ENCODE measurements at regions not wholly inside any gene's neighbourhood (a gene's known extent, or its start where the extent isn't known, plus 50 kb on each side); places are given as distances from the start of the nearest gene placed in this dataset.
A peak's percentile ranks its signal among the peaks of the same experiment; 100 is the strongest.

- Mint-ChIP-seq H3K27ac (peak overlapping the region; percentile 65), H3K36me3 (ENCODE audit: low read depth) (peaks cover 98% of the 10 kb centered on the region), H3K4me1 (ENCODE audit: low read depth) (peaks cover 84% of the 10 kb centered on the region), H3K4me3 (no peak overlapping the region), H3K27me3 (no peaks in the 10 kb centered on the region), H3K9me3 (no peaks in the 10 kb centered on the region)
- intact Hi-C loops (cut with micrococcal nuclease): no loop called here
These were observed 115.9 kb downstream of the LY86 start for GRCh38 chr6:6704103-6705060.

GRCh38 chr6:6705061-6705425, 116.5 kb downstream of the LY86 start:
- no peak overlapping the region for H3K4me3 Mint-ChIP-seq
- H3K36me3 Mint-ChIP-seq (ENCODE audit: low read depth): peaks cover 98% of the 10 kb centered on the region
- no peaks in the 10 kb centered on the region for H3K9me3 Mint-ChIP-seq
- peaks cover 84% of the 10 kb centered on the region for H3K4me1 Mint-ChIP-seq (ENCODE audit: low read depth)
- H3K27me3 Mint-ChIP-seq: no peaks in the 10 kb centered on the region
- H3K27ac Mint-ChIP-seq: peak overlapping the region; percentile 39
- intact Hi-C loops (cut with micrococcal nuclease): no loop called here

- H3K27ac Mint-ChIP-seq: peak overlapping the region; percentile 83
- no peak overlapping the region for H3K4me3 Mint-ChIP-seq
- no peaks in the 10 kb centered on the region for H3K9me3 Mint-ChIP-seq
- intact Hi-C loops (cut with micrococcal nuclease): no loop called here
- H3K36me3 Mint-ChIP-seq (ENCODE audit: low read depth): peaks cover 98% of the 10 kb centered on the region
- H3K4me1 Mint-ChIP-seq (ENCODE audit: low read depth): peaks cover 84% of the 10 kb centered on the region
- H3K27me3 Mint-ChIP-seq: no peaks in the 10 kb centered on the region
These were observed 117.6 kb downstream of the LY86 start for GRCh38 chr6:6705915-6706675.

DNA sequence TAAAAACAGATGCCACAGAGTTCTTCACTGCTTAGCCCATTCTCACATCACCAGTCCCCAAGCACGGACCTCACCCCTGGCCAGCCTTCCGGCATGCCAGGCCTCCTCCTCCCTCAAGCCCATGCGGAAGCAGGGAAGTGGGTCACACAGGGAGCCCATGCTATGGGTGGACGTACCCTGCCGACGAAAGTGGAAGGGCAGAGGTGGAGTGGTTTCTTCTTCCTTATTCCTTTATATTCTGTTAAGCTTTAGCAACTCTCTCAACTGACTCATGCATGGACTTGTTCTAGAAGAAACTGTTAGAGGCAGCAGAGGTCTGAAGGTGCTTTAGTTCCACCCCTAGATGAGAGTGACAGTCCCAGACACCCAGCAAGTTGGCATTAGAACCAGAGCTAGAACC, 118.6 kb downstream of the LY86 start:
- peaks cover 84% of the 10 kb centered on the region for H3K4me1 Mint-ChIP-seq (ENCODE audit: low read depth)
- no peaks in the 10 kb centered on the region for H3K9me3 Mint-ChIP-seq
- peaks cover 98% of the 10 kb centered on the region for H3K36me3 Mint-ChIP-seq (ENCODE audit: low read depth)
- H3K27me3 Mint-ChIP-seq: no peaks in the 10 kb centered on the region
- intact Hi-C loops (cut with micrococcal nuclease): no loop called here
- H3K4me3 Mint-ChIP-seq: peak overlapping the region; percentile 11
- H3K27ac Mint-ChIP-seq: peak overlapping the region; percentile 83

- no peaks in the 10 kb centered on the region for H3K27me3 Mint-ChIP-seq
- peak overlapping the region; percentile 8 for H3K27ac Mint-ChIP-seq
- intact Hi-C loops (cut with micrococcal nuclease): no loop called here
- H3K4me1 Mint-ChIP-seq (ENCODE audit: low read depth): peaks cover 90% of the 10 kb centered on the region
- no peak overlapping the region for H3K4me3 Mint-ChIP-seq
- peaks cover 92% of the 10 kb centered on the region for H3K36me3 Mint-ChIP-seq (ENCODE audit: low read depth)
- no peaks in the 10 kb centered on the region for H3K9me3 Mint-ChIP-seq
These were observed 120.6 kb downstream of the LY86 start for GRCh38 chr6:6709106-6709505.

DNA sequence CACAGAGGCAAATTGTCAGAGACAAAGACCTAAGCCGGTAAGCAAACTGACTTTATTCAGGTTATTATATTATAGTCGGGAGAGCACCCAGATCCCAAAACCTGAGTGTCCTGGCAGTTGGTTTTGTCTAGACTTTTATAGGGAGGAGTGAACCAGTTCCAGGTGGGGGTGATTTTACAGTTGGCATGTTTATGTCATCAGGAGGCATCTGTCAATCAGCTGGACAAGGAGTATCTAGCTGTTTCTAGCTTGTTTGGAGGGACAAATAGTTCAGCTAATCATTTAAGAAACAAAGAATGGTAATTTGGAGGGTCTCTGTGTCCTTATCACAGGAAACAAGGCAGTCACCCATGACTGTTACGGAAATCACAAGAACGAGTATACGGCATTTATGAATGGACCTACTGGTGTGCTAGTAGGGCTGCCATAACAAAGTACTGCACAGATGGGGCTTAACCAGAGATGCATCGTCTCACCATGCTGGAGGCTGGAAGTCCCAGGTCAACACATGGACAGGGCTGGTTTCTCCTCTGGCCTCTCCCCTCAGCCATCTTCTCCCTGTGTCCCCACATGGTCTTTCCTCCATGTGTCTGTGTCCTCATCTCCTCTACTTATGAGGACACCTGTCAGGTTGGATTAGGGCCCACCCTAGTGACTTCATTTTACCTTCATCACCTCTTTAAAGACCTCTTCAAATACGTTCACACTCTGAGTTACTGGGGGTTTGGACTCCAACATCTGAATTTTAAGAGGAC, 122.7 kb downstream of the LY86 start:
- Mint-ChIP-seq H3K9me3 (no peaks in the 10 kb centered on the region), H3K27ac (peak overlapping the region; percentile 72), H3K4me3 (no peak overlapping the region), H3K4me1 (ENCODE audit: low read depth) (peaks cover 93% of the 10 kb centered on the region), H3K36me3 (ENCODE audit: low read depth) (peaks cover 88% of the 10 kb centered on the region), H3K27me3 (no peaks in the 10 kb centered on the region)
- intact Hi-C loops (cut with micrococcal nuclease): loop anchor here (5.0 kb wide), 1 partner anchor 41 kb away; no protein-coding TSS in a partner anchor

GRCh38 chr6:6711832-6712448, 123.4 kb downstream of the LY86 start:
- intact Hi-C loops (cut with micrococcal nuclease): loop anchor here (5.0 kb wide), 1 partner anchor 40 kb away; no protein-coding TSS in a partner anchor

GRCh38 chr6:6712449-6713403, 124.2 kb downstream of the LY86 start:
- peak overlapping the region; percentile 11 for H3K4me3 Mint-ChIP-seq
- peak overlapping the region; percentile 72 for H3K27ac Mint-ChIP-seq
- H3K9me3 Mint-ChIP-seq: no peaks in the 10 kb centered on the region
- H3K4me1 Mint-ChIP-seq (ENCODE audit: low read depth): peaks cover 88% of the 10 kb centered on the region
- intact Hi-C loops (cut with micrococcal nuclease): loop anchor here (5.0 kb wide), 1 partner anchor 40 kb away; no protein-coding TSS in a partner anchor
- H3K27me3 Mint-ChIP-seq: no peaks in the 10 kb centered on the region
- peaks cover 73% of the 10 kb centered on the region for H3K36me3 Mint-ChIP-seq (ENCODE audit: low read depth)

More at GRCh38 chr6:6711832-6712448, 123.4 kb downstream of the LY86 start:
- Mint-ChIP-seq H3K4me1 (ENCODE audit: low read depth) (peaks cover 90% of the 10 kb centered on the region), H3K36me3 (ENCODE audit: low read depth) (peaks cover 81% of the 10 kb centered on the region), H3K27ac (peak overlapping the region; percentile 72), H3K4me3 (peak overlapping the region; percentile 39), H3K27me3 (no peaks in the 10 kb centered on the region), H3K9me3 (no peaks in the 10 kb centered on the region)

DNA sequence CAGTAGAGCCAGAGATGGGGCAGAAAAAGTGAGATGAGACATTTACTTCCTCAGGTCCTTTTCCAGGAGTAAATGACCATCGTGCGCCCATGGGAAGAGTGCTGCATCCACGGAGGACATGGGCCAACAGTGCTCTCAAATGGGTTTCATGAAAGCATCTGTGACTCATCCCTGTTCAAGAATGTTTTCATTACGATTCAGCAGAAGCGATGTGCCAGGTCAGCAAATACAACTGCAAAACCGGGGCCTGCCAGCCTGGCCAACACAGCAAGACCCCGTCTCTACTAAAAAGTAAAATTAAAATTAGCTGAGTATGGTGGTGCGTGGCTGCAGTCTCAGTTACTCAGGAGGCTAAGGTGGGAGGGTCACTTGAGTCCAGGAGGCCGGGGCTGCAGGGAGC, 125.1 kb downstream of the LY86 start:
- Mint-ChIP-seq H3K36me3 (ENCODE audit: low read depth) (peaks cover 65% of the 10 kb centered on the region), H3K9me3 (no peaks in the 10 kb centered on the region), H3K4me1 (ENCODE audit: low read depth) (peaks cover 90% of the 10 kb centered on the region), H3K27me3 (no peaks in the 10 kb centered on the region), H3K4me3 (no peak overlapping the region), H3K27ac (peak overlapping the region; percentile 72)
- intact Hi-C loops (cut with micrococcal nuclease): loop anchor here (5.0 kb wide), 1 partner anchor 39 kb away; no protein-coding TSS in a partner anchor

- Mint-ChIP-seq H3K27ac (peak overlapping the region; percentile 72), H3K36me3 (ENCODE audit: low read depth) (peaks cover 65% of the 10 kb centered on the region), H3K27me3 (no peaks in the 10 kb centered on the region), H3K9me3 (no peaks in the 10 kb centered on the region), H3K4me1 (ENCODE audit: low read depth) (peaks cover 90% of the 10 kb centered on the region), H3K4me3 (no peak overlapping the region)
- intact Hi-C loops (cut with micrococcal nuclease): loop anchor here (5.0 kb wide), 1 partner anchor 38 kb away; no protein-coding TSS in a partner anchor
These were observed 125.8 kb downstream of the LY86 start for GRCh38 chr6:6714118-6714897.

DNA sequence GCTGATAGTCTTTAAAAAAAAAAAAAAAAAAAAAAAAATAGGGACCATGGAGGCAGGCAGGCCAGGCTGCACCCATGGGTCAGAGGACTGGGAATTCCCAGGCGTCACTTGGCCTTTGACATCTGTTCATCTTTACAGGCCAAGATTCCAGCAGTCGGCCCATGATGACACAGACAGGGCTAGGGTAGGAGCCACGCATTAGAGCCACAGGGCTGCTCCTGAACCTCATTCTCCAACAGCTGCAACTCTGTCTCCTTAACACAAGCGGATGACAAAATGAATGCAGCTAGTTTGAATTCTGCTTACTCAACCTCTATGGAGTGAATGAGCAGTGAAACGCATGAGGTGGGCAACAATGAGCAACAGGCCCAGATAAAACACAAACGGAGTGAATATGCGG, 126.4 kb downstream of the LY86 start:
- Mint-ChIP-seq H3K36me3 (ENCODE audit: low read depth) (peaks cover 65% of the 10 kb centered on the region), H3K27me3 (no peaks in the 10 kb centered on the region), H3K4me1 (ENCODE audit: low read depth) (peaks cover 90% of the 10 kb centered on the region), H3K4me3 (no peak overlapping the region), H3K9me3 (no peaks in the 10 kb centered on the region), H3K27ac (peak overlapping the region; percentile 72)
- intact Hi-C loops (cut with micrococcal nuclease): loop anchor here (5.0 kb wide), 1 partner anchor 37 kb away; no protein-coding TSS in a partner anchor

- H3K4me3 Mint-ChIP-seq: no peak overlapping the region
- no peaks in the 10 kb centered on the region for H3K9me3 Mint-ChIP-seq
- peaks cover 90% of the 10 kb centered on the region for H3K4me1 Mint-ChIP-seq (ENCODE audit: low read depth)
- intact Hi-C loops (cut with micrococcal nuclease): no loop called here
- H3K36me3 Mint-ChIP-seq (ENCODE audit: low read depth): peaks cover 65% of the 10 kb centered on the region
- peak overlapping the region; percentile 72 for H3K27ac Mint-ChIP-seq
- H3K27me3 Mint-ChIP-seq: no peaks in the 10 kb centered on the region
These were observed 126.9 kb downstream of the LY86 start for GRCh38 chr6:6715465-6715864.
